Left cardiac atrium (tissue), 4 donors: ENCODE measurements at regions not wholly inside any gene's neighbourhood (a gene's known extent, or its start where the extent isn't known, plus 50 kb on each side); places are given as distances from the start of the nearest gene placed in this dataset.
A peak's percentile ranks its signal among the peaks of the same experiment; 100 is the strongest.
"Not testable (repeated sequence)": the region's sequence is repeated elsewhere in the genome, so short reads cannot be mapped to it uniquely, and the experiment has no call there.

Source experiments
- ATAC-seq, 2 donors: fragments of 200-7000 bp; cut with Tn5 transposase; one replicate each; pipeline ENCODE4 v1.9.1; 2020; ENCODE audit warnings: mild to moderate bottlenecking in 2 of 2, moderate library complexity in 2 of 2
- DNase-seq: peaks from one replicate; pipeline ENCODE4 v3.0.0-alpha.2; 2020
- intact Hi-C, 2 donors: fragments of 100-400 bp; cut with DNase I; formaldehyde crosslinking; loops; one replicate each; pipeline versions ENCODE4 v1.14.1 to v1.15.1; 2022 to 2023
- donor health status: DM: no; HTN: yes; CAD: no.
- donor health status: DM: no; HTN: yes; CAD: no; lungs with severe emphysema.
- donor health status: DM: yes; HTN: yes; CAD: no.
- donor health status: Dilated cardiomyopathy.

GRCh38 chr12:89878327-89878726 is 169.7 kb upstream of the ATP2B1 start:
- no peak for ATAC-seq
- intact Hi-C loops, result no loop called here
- no peak for DNase-seq

DNA sequence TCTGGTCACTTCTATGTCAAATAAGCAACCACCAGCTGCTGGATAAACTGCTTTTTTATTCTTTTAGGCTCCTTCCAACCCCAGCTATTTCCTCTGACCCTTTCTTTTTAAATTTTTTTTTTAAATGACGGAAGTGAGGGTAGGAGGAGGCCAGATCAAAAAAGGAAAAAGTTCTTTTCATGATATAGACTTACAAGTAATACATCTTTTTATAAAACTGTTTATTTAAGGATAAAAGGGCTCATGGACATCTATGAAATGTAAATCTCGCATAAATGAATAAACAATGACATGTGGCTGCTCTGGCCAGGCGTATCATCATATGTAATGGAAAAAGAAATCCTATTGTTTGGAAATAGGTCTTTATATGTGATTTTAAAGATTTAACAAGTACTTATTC is 169.0 kb upstream of the ATP2B1 start:
- no peak for ATAC-seq
- intact Hi-C loops, result no loop called here
- DNase-seq, result no peak

DNA sequence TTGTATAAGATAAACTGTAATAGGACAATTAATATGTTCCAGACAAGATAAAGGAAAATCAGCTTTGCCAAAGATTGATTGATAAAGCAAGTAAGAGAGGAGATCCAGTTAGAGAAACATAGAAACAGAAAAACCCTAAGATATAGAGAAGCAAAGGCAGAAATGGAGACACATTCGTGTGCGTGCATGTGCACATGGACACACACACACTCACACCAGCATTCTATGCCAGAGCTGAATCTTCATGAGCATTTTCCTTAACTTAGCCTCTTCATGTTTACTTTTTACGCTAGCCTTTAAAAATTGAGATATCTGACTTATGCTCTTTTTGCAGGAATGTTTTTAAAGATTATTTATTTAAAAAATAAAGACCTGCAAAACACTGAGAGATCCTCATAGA is 168.5 kb upstream of the ATP2B1 start:
- ATAC-seq (no peak), DNase-seq (no peak)
- intact Hi-C loops, result no loop called here

GRCh38 chr12:89875809-89876208 is 167.2 kb upstream of the ATP2B1 start:
- DNase-seq, result no peak
- no peak for ATAC-seq
- intact Hi-C loops, result no loop called here

GRCh38 chr12:89875225-89875624 is 166.6 kb upstream of the ATP2B1 start:
- no peak for DNase-seq
- intact Hi-C loops, result no loop called here
- ATAC-seq, result no peak

DNA sequence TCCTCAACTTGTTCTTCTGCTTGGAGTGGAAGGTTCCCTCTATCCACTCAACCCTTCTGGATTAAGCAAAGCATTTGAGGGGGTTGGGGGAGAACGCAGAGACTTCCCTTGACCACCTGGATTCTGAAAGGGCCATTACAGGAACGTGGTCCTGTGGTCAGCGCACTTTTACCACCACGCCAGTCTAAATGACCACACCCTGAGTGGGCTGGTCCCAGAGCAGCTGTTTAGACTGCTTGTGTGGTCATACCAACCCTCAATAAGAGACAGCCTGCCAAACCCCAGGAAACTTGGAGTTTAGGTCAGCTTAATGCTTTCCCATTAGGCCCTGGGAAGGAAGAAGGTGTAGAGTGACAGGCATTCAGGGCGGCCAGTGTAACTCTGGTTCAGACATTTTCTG is 165.5 kb upstream of the ATP2B1 start:
- ATAC-seq, result peak in 1 of 2 donors; percentile 76
- intact Hi-C loops, result no loop called here
- DNase-seq, result peak; percentile 24

- ATAC-seq (peak in 1 of 2 donors; percentile 44), DNase-seq (no peak)
- intact Hi-C loops, result no loop called here
These were observed 165.1 kb upstream of the ATP2B1 start for GRCh38 chr12:89873745-89874144.

- DNase-seq (no peak), ATAC-seq (no peak)
- intact Hi-C loops, result no loop called here
These were observed 164.4 kb upstream of the ATP2B1 start for GRCh38 chr12:89872922-89873630.

DNA sequence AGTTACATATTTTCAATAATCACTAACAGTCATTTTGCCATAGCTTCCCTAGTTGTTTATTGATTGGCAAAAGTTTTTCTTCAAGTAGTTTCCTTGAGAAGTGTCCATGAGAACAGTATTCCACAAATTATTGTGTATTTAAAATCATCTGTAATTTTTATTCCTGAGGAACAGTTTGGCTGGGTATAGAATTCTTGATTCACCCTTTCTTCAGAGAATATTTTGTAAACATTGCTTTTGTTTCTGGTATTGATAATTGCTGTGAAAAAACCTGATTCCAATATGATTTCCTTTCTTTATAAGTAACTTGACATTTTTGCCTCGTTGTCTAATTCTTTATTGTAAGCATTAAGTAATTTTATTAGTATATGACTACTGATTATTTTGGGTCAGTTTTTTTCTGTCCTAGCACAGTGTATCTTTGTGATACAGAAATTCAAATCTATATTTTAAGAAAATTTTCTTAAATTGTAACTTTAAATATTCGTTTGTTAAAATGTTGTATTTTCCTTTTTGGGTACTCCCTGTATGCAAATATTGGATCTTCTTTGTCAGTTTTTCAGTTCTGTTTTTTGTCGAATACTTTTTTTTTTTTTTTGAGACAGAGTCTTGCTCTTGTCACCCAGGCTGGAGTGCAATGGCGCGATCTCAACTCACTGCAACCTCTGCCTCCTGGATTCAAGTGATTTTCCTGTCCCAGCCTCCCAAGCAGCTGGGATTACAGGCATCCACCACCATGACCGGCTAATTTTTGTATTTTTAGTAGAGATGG is 162.0 kb upstream of the ATP2B1 start:
- no peak for DNase-seq
- no peak for ATAC-seq
- intact Hi-C loops, result no loop called here

- DNase-seq, ATAC-seq, intact Hi-C loops: not testable (repeated sequence)
These were observed 159.0 kb upstream of the ATP2B1 start for GRCh38 chr12:89867611-89868010.

DNA sequence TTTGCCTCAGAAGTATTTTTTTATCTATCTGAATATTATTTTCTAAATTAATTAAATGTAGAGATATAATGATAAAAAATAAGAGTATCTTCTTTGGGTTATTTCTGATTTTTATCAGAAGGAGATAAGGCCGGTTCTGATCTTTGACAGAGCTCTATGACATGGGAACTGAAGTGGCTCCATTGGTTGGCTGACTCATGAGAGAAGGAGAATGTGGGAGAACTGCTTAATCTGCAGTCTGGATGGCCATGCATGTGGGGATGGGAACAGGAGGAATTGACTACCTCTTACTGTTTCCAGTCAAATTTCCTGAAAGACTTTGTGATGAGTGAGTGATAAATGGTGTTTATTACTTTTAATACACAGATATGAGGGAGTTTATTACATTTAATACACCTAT is 155.8 kb upstream of the ATP2B1 start:
- DNase-seq, result no peak
- intact Hi-C loops, result no loop called here
- peak in 1 of 2 donors; percentile 61 for ATAC-seq

- ATAC-seq (peak; percentile 23 to 71), DNase-seq (no peak)
- intact Hi-C loops, result no loop called here
These were observed 155.3 kb upstream of the ATP2B1 start for GRCh38 chr12:89863968-89864367.

GRCh38 chr12:89863493-89863938 is 154.9 kb upstream of the ATP2B1 start:
- intact Hi-C loops, result no loop called here
- ATAC-seq (peak; percentile 29 to 48), DNase-seq (no peak)

- ATAC-seq, result peak; percentile 74 to 80
- intact Hi-C loops, result no loop called here
- peak; percentile 24 for DNase-seq
These were observed 154.1 kb upstream of the ATP2B1 start for GRCh38 chr12:89862511-89863445.

- intact Hi-C loops, result no loop called here
- DNase-seq (no peak), ATAC-seq (no peak)
These were observed 152.4 kb upstream of the ATP2B1 start for GRCh38 chr12:89861086-89861485.

DNA sequence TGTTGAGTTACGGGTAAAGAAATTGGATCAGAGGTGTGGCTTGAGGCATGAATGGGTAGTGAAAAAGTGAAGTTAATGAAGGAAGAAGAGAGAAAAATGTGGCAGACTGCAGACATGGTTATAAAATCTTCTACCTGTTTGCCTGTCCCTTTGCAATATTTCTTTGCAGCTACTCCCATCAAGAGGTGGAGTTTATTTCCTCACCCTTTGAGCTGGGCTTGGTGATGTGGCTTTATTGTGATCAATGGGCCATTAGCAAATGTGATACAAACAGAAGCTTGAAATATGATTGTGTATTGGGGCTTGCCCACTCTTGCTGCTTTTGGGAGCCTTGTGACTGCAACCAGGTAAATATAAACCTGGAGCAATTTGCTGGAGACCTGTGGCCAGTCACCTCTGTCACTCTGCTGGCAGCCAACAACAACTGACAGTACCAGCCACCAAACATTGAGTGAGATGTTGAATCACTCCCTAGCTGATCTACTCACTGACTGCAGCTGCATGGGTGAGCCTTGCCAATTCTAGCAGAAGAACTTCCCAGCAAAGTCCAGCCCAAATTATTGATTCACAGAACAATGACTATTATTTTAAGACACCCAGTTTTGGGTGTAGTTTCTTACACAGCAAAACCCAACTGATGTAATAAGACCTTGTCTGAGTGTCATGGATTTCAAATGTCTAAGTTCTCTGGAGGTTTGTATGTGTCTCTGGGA is 151.0 kb upstream of the ATP2B1 start:
- ATAC-seq (no peak), DNase-seq (no peak)
- intact Hi-C loops, result no loop called here

GRCh38 chr12:89858718-89859117 is 150.1 kb upstream of the ATP2B1 start:
- no peak for DNase-seq

GRCh38 chr12:89857652-89858274 is 149.1 kb upstream of the ATP2B1 start:
- intact Hi-C loops, result no loop called here
- DNase-seq (no peak), ATAC-seq (peak in 1 of 2 donors; percentile 44)

More at GRCh38 chr12:89858718-89859117, 150.1 kb upstream of the ATP2B1 start:
- intact Hi-C loops, result no loop called here
- no peak for ATAC-seq

GRCh38 chr12:89856431-89856830 is 147.8 kb upstream of the ATP2B1 start:
- intact Hi-C loops, result no loop called here
- ATAC-seq (peak; percentile 44 to 88), DNase-seq (no peak)
